Right atrium auricular region (tissue), 2 donors: ENCODE measurements at regions not wholly inside any gene's neighbourhood (a gene's known extent, or its start where the extent isn't known, plus 50 kb on each side); places are given as distances from the start of the nearest gene placed in this dataset.

Experiments used
- DNase-seq: peaks from one replicate; pipeline ENCODE4 v3.0.0-alpha.2; 2019; ENCODE audit warnings: low spot score
- H3K27ac ChIP-seq, 2 donors: fragments of 200-600 bp; sonication (generic); 1 replicate in 1 of 2; 2 replicates in 1 of 2; pipeline ENCODE4 v1.5.1; 2016 to 2019
- H3K27me3 ChIP-seq, 2 donors: fragments of 200-600 bp; sonication (generic); one replicate each; pipeline versions ENCODE4 v1.5.1 to v1.6.0; 2017 to 2019
- H3K36me3 ChIP-seq: fragments of 200-600 bp; sonication (generic); one replicate; pipeline ENCODE4 v1.5.1; 2016
- H3K4me1 ChIP-seq, 2 donors: fragments of 200-600 bp; sonication (generic); one replicate each; pipeline versions ENCODE4 v1.5.1 to v1.6.0; 2017 to 2019
- H3K4me3 ChIP-seq, 2 donors: fragments of 200-600 bp; sonication (generic); 1 replicate in 1 of 2; 2 replicates in 1 of 2; pipeline ENCODE4 v1.5.1; 2017 to 2019; ENCODE audit warnings: mild to moderate bottlenecking in 1 of 2, moderate library complexity in 1 of 2
- H3K9me3 ChIP-seq, 2 donors: fragments of 200-600 bp; sonication (generic); one replicate each; pipeline ENCODE4 v1.5.1; 2019
- TF ChIP-seq, protein P1 (sequence below), 2 donors: fragments of 200-600 bp; sonication (generic); IDR thresholded peaks; one replicate each; pipeline ENCODE4 v1.5.1; 2019; ENCODE audit warnings: antibody characterized with exemption in 2 of 2

- Histone ChIP-seq H3K36me3 (no peaks in the 10 kb centered on the region), H3K27me3 (no peaks in the 10 kb centered on the region), H3K9me3 (peaks cover 0 to 7% of the 10 kb centered on the region in 2 donors), H3K4me3 (no peak overlapping the region), H3K27ac (no peak overlapping the region), H3K4me1 (no peaks in the 10 kb centered on the region)
- TF ChIP-seq, protein P1, sequence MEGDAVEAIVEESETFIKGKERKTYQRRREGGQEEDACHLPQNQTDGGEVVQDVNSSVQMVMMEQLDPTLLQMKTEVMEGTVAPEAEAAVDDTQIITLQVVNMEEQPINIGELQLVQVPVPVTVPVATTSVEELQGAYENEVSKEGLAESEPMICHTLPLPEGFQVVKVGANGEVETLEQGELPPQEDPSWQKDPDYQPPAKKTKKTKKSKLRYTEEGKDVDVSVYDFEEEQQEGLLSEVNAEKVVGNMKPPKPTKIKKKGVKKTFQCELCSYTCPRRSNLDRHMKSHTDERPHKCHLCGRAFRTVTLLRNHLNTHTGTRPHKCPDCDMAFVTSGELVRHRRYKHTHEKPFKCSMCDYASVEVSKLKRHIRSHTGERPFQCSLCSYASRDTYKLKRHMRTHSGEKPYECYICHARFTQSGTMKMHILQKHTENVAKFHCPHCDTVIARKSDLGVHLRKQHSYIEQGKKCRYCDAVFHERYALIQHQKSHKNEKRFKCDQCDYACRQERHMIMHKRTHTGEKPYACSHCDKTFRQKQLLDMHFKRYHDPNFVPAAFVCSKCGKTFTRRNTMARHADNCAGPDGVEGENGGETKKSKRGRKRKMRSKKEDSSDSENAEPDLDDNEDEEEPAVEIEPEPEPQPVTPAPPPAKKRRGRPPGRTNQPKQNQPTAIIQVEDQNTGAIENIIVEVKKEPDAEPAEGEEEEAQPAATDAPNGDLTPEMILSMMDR (IDR thresholded peaks at IDR 0.05) = no peak
- DNase-seq = no peak
Measured at GRCh38 chr1:187836557-187836956, 1007.8 kb downstream of the PLA2G4A start.

DNA sequence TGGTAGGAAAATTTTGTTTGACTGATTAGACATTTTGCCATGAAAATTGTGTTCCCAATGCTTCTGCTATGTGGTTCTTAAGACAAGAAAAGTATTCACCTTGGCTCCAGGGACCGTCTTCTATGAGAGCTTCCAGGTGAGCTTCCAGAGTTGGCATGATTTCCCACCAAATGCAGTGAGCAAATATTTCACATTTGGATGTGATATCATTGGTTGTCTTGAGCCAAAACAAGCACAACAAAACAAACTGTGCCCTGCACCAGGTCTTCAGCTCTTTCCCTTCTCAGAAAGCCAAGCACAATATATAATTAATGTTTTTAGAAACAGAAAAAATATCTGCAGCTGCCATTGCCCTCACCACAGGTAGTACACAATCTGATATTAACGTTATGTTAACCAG is 1009.0 kb downstream of the PLA2G4A start:
- Histone ChIP-seq H3K4me1 (no peaks in the 10 kb centered on the region), H3K27me3 (no peaks in the 10 kb centered on the region), H3K4me3 (no peak overlapping the region), H3K27ac (no peak overlapping the region), H3K36me3 (no peaks in the 10 kb centered on the region), H3K9me3 (peaks cover 0 to 7% of the 10 kb centered on the region in 2 donors)
- TF ChIP-seq, protein P1 (IDR thresholded peaks at IDR 0.05) = no peak
- no peak for DNase-seq

GRCh38 chr1:187838335-187839293 is 1009.9 kb downstream of the PLA2G4A start:
- Histone ChIP-seq H3K9me3 (peaks cover 0 to 7% of the 10 kb centered on the region in 2 donors), H3K4me1 (no peaks in the 10 kb centered on the region), H3K27ac (no peak overlapping the region), H3K27me3 (no peaks in the 10 kb centered on the region), H3K36me3 (no peaks in the 10 kb centered on the region), H3K4me3 (no peak overlapping the region)
- no peak for DNase-seq
- TF ChIP-seq, protein P1 (IDR thresholded peaks at IDR 0.05) = no peak

GRCh38 chr1:187839873-187840272 is 1011.1 kb downstream of the PLA2G4A start:
- Histone ChIP-seq H3K9me3 (no peaks in the 10 kb centered on the region), H3K4me1 (no peaks in the 10 kb centered on the region), H3K36me3 (no peaks in the 10 kb centered on the region), H3K27ac (peak overlapping the region in 1 of 2 donors; percentile 7), H3K4me3 (no peak overlapping the region), H3K27me3 (no peaks in the 10 kb centered on the region)
- no peak for DNase-seq
- TF ChIP-seq, protein P1 (IDR thresholded peaks at IDR 0.05) = no peak

GRCh38 chr1:187840557-187840956 is 1011.8 kb downstream of the PLA2G4A start:
- no peak overlapping the region for H3K4me3 ChIP-seq
- H3K27me3 ChIP-seq = no peaks in the 10 kb centered on the region
- H3K4me1 ChIP-seq = no peaks in the 10 kb centered on the region
- peak overlapping the region in 1 of 2 donors; percentile 7 for H3K27ac ChIP-seq
- DNase-seq = no peak
- H3K9me3 ChIP-seq = no peaks in the 10 kb centered on the region
- no peaks in the 10 kb centered on the region for H3K36me3 ChIP-seq
- TF ChIP-seq, protein P1 (IDR thresholded peaks at IDR 0.05) = no peak
